SH-SY5Y (cell line): ENCODE measurements at regions not wholly inside any gene's neighbourhood (a gene's known extent, or its start where the extent isn't known, plus 50 kb on each side); places are given as distances from the start of the nearest gene placed in this dataset.

ENCODE experiments used
- GATA2 ChIP-seq: IDR thresholded peaks from 2 replicates; pipeline ENCODE4 v1.6.1; 2011; ENCODE audit warnings: mild to moderate bottlenecking, low read depth, low read length
- GATA3 ChIP-seq: IDR thresholded peaks from 2 replicates; pipeline ENCODE4 v1.6.1; 2011; ENCODE audit warnings: low read depth, mild to moderate bottlenecking, low read length, moderate library complexity

DNA sequence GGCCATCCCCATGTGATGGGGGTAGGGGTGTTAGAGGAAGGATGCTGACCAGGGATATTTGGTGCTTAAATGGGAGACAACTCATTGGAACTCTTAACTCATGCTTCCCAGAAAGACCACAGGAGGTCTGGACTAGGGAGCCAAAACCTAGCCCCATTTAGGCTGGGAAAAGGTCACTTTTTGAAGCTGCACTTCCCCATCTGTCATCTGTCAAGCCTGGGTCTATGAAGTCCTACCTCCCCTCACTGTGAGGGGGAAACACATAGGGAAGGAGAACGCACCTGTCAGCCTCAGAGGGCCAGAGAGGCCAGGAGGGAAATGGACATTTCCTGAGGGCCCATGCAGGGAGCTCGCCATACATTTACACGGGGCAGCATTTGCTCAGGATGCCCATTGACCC is 321.0 kb downstream of the BCL11B start:
- TF ChIP-seq GATA3: no peak
- TF ChIP-seq GATA2: no peak
